ENCODE measurements at regions not wholly inside any gene's neighbourhood (a gene's known extent, or its start where the extent isn't known, plus 50 kb on each side); places are given as distances from the start of the nearest gene placed in this dataset.
"Not testable (repeated sequence)": the region's sequence is repeated elsewhere in the genome, so short reads cannot be mapped to it uniquely, and the experiment has no call there.

DNA sequence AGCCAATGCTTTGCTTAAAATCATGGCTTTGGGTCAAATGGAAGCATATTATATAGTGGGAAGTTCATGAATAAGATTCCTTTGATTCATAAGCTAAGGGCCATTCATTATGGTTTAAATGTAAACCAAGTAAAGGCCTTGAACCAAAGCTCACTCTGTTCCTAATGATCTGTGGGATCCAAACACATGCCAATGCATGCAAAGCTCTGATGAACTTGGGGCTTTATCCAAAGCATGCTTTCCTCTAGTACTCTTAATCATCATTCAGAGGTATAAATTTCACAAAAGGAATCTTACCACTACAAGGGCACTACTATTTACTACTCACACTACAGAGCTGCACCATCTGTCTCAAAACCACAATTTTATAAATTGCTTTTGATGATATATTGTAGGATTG, 102.8 kb upstream of the RBMS1 start:
- DNase-seq (ENCODE audit: low spot score) (no peak), ATAC-seq (no peak)
- H3K9me3 Mint-ChIP-seq, result peaks cover 17% of the 10 kb centered on the region
- H3K4me3 Mint-ChIP-seq, result no peak overlapping the region
- ChIA-PET CTCF (no interaction called here), POLR2A (no interaction called here)
- H3K27me3 Mint-ChIP-seq (ENCODE audit: low read depth), result no peaks in the 10 kb centered on the region
- H3K27ac Mint-ChIP-seq, result no peak overlapping the region
- no peak for TF ChIP-seq ZNF138 (CRISPR knock-in tag; conservative IDR thresholded peaks at IDR 0.05)
- H3K4me1 Mint-ChIP-seq, result no peaks in the 10 kb centered on the region
- H3K36me3 Mint-ChIP-seq, result no peaks in the 10 kb centered on the region; the same call in 1 of the 2 replicates

DNA sequence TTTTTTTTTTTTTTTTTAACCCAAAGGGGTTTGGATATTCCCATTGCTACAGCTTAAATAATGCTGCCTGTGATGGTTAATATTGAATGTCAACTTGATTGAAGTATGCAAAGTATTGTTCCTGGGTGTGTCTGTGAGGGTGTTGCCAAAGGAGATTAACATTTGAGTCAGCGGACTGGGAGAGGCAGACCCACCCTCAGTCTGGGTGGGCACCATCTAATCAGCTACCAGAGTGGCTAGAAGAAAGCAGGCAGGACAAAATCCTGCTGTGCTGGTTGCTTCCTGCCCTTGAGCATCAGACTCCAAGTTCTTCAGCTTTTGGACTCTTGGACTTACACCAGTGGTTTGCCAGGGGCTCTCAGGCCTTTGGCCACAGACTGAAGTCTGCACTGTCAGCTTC, 106.8 kb upstream of the RBMS1 start:
- ATAC-seq; H3K4me3 Mint-ChIP-seq; DNase-seq (ENCODE audit: low spot score); H3K27ac Mint-ChIP-seq; H3K9me3 Mint-ChIP-seq; CTCF ChIA-PET; H3K36me3 Mint-ChIP-seq; H3K27me3 Mint-ChIP-seq (ENCODE audit: low read depth); H3K4me1 Mint-ChIP-seq; POLR2A ChIA-PET: not testable (repeated sequence)

DNA sequence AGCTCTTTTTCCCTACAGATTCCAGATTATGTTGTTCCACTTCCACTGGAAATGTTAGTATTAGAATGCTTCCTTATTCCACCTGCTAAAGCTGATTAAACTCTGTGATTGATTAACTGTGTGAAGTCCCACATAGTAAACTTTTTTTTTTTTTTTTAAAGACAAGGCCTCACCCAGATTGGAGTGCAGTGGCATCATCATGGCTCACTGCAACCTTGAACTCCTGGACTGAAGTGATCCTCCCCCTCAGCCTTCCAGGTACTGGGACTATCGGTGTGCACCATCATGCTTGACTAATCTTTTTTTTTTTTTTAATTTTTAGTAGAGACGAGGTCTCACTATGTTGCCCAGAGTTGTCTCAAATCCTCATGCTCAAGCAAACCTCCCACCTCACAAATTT, 108.5 kb upstream of the RBMS1 start:
- ChIA-PET POLR2A (no interaction called here), CTCF (no interaction called here)
- Mint-ChIP-seq H3K27me3 (ENCODE audit: low read depth) (no peaks in the 10 kb centered on the region), H3K9me3 (no peaks in the 10 kb centered on the region), H3K4me1 (peaks cover 5% of the 10 kb centered on the region), H3K27ac (no peak overlapping the region), H3K4me3 (no peak overlapping the region), H3K36me3 (no peaks in the 10 kb centered on the region)
- DNase-seq (ENCODE audit: low spot score), result no peak
- TF ChIP-seq, protein P1, sequence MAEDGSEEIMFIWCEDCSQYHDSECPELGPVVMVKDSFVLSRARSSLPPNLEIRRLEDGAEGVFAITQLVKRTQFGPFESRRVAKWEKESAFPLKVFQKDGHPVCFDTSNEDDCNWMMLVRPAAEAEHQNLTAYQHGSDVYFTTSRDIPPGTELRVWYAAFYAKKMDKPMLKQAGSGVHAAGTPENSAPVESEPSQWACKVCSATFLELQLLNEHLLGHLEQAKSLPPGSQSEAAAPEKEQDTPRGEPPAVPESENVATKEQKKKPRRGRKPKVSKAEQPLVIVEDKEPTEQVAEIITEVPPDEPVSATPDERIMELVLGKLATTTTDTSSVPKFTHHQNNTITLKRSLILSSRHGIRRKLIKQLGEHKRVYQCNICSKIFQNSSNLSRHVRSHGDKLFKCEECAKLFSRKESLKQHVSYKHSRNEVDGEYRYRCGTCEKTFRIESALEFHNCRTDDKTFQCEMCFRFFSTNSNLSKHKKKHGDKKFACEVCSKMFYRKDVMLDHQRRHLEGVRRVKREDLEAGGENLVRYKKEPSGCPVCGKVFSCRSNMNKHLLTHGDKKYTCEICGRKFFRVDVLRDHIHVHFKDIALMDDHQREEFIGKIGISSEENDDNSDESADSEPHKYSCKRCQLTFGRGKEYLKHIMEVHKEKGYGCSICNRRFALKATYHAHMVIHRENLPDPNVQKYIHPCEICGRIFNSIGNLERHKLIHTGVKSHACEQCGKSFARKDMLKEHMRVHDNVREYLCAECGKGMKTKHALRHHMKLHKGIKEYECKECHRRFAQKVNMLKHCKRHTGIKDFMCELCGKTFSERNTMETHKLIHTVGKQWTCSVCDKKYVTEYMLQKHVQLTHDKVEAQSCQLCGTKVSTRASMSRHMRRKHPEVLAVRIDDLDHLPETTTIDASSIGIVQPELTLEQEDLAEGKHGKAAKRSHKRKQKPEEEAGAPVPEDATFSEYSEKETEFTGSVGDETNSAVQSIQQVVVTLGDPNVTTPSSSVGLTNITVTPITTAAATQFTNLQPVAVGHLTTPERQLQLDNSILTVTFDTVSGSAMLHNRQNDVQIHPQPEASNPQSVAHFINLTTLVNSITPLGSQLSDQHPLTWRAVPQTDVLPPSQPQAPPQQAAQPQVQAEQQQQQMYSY (CRISPR knock-in tag; IDR thresholded peaks at IDR 0.05), result no peak
- TF ChIP-seq, protein P2, sequence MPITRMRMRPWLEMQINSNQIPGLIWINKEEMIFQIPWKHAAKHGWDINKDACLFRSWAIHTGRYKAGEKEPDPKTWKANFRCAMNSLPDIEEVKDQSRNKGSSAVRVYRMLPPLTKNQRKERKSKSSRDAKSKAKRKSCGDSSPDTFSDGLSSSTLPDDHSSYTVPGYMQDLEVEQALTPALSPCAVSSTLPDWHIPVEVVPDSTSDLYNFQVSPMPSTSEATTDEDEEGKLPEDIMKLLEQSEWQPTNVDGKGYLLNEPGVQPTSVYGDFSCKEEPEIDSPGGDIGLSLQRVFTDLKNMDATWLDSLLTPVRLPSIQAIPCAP (CRISPR knock-in tag; IDR thresholded peaks at IDR 0.05), result no peak
- TF ChIP-seq ZBTB21 (CRISPR knock-in tag; IDR thresholded peaks at IDR 0.05; ENCODE audit: borderline replicate concordance) (no peak), KAT7 (CRISPR knock-in tag; IDR thresholded peaks at IDR 0.05; ENCODE audit: borderline replicate concordance) (no peak), SOX15 (CRISPR knock-in tag; IDR thresholded peaks at IDR 0.05) (no peak), JUN (CRISPR knock-in tag; IDR thresholded peaks at IDR 0.05) (no peak), ZNF138 (CRISPR knock-in tag; conservative IDR thresholded peaks at IDR 0.05) (no peak), TEAD4 (CRISPR knock-in tag; IDR thresholded peaks at IDR 0.05) (no peak), ZNF219 (CRISPR knock-in tag; IDR thresholded peaks at IDR 0.05; ENCODE audit: borderline replicate concordance) (no peak), NFATC4 (CRISPR knock-in tag; IDR thresholded peaks at IDR 0.05) (no peak), ZNF416 (CRISPR knock-in tag; IDR thresholded peaks at IDR 0.05) (no peak), CREM (CRISPR knock-in tag; IDR thresholded peaks at IDR 0.05) (no peak)
- TF ChIP-seq, protein P3, sequence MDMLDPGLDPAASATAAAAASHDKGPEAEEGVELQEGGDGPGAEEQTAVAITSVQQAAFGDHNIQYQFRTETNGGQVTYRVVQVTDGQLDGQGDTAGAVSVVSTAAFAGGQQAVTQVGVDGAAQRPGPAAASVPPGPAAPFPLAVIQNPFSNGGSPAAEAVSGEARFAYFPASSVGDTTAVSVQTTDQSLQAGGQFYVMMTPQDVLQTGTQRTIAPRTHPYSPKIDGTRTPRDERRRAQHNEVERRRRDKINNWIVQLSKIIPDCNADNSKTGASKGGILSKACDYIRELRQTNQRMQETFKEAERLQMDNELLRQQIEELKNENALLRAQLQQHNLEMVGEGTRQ (CRISPR knock-in tag; IDR thresholded peaks at IDR 0.05), result no peak
- TF ChIP-seq, protein P4, sequence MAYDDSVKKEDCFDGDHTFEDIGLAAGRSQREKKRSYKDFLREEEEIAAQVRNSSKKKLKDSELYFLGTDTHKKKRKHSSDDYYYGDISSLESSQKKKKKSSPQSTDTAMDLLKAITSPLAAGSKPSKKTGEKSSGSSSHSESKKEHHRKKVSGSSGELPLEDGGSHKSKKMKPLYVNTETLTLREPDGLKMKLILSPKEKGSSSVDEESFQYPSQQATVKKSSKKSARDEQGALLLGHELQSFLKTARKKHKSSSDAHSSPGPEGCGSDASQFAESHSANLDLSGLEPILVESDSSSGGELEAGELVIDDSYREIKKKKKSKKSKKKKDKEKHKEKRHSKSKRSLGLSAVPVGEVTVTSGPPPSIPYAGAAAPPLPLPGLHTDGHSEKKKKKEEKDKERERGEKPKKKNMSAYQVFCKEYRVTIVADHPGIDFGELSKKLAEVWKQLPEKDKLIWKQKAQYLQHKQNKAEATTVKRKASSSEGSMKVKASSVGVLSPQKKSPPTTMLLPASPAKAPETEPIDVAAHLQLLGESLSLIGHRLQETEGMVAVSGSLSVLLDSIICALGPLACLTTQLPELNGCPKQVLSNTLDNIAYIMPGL (CRISPR knock-in tag; IDR thresholded peaks at IDR 0.05), result no peak
- TF ChIP-seq, protein P5, sequence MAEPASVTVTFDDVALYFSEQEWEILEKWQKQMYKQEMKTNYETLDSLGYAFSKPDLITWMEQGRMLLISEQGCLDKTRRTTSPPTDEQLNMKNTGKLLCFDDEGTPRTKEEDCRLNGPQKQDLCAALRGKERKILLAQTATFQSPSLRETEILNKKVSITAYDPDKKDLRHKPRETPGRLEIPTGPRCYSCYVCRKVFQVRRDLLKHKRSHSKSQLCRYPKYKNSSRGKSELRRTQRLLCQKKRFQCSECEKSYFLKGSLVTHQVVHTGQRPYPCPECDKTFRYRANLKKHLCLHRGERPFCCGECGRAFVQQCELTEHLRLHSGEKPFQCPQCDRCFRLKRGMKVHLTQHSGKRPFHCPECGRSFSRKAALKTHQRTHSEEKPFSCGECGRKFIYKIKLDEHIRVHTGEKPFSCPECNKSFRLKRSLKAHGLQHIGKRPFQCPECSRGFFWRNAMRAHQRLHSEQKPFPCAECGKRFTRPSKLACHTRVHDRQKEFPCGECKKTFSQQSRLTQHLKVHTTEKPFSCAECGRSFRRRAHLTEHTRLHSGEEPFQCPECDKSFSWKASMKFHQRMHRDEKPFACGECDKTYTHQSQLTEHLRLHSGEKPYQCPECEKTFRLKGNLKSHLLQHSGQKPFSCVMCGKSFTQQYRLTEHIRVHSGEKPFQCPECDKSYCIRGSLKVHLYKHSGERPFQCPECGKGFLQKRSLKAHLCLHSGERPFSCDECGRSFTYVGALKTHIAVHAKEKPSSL (CRISPR knock-in tag; conservative IDR thresholded peaks at IDR 0.05), result no peak
- no peak for ATAC-seq
